GM12878 (cell line): ENCODE measurements at regions not wholly inside any gene's neighbourhood (a gene's known extent, or its start where the extent isn't known, plus 50 kb on each side); places are given as distances from the start of the nearest gene placed in this dataset.

Source experiments
- ATAC-seq: fragments of 200-7000 bp; cut with Tn5 transposase; 3 replicates; pipeline ENCODE4 v1.9.1; 2020; ENCODE audit warnings: mild to moderate bottlenecking, moderate library complexity
- BruUV-seq: library from RNA; stranded (reverse); fragments of 400-500 nt; replicated peaks from 2 replicates; lab custom pipeline; 2021; lab: Mats Ljungman, UMichigan
- CTCF ChIA-PET: fragments of 300-600 bp; sonication (Branson Sonifier 250); formaldehyde crosslinking; extraction: SDS; loops from one replicate; lab custom pipeline; 2021; ENCODE audit warnings: inconsistent platforms; lab: Yijun Ruan, JAX
- POLR2A ChIA-PET: fragments of 350-600 bp; formaldehyde crosslinking; extraction: SDS; loops from one replicate; lab custom pipeline; 2021; ENCODE audit warnings: inconsistent platforms; lab: Charles Lee
- RAD21 ChIA-PET: fragments of 300-600 bp; sonication (Branson Sonifier 250); formaldehyde crosslinking; loops from one replicate; lab custom pipeline; 2023; ENCODE audit warnings: antibody characterized with exemption; ENCODE audit not compliant: unreplicated experiment; lab: Charles Lee
- SMC1A ChIA-PET: fragments of 300-600 bp; sonication (Branson Sonifier 250); formaldehyde crosslinking; loops from one replicate; lab custom pipeline; 2023; ENCODE audit not compliant: unreplicated experiment, uncharacterized antibody; lab: Charles Lee
- DNase-seq: peaks from one replicate; pipeline ENCODE4 v3.0.0-alpha.2; 2011; ENCODE audit warnings: low read depth, low spot score
- FAIRE-seq: peaks from 3 replicates; lab custom pipeline; 2011; peaks lifted over from hg19 to GRCh38; lab: Jason Lieb, UNC
- H2AFZ ChIP-seq: 2 replicates; pipeline ENCODE4 v1.6.0; 2011; ENCODE audit warnings: low read depth, low read length, control low read depth; ENCODE audit not compliant: control insufficient read depth
- H3K27ac ChIP-seq: 2 replicates; pipeline ENCODE4 v1.5.1; 2011; ENCODE audit warnings: control low read depth; ENCODE audit not compliant: control insufficient read depth, insufficient read depth
- H3K27me3 ChIP-seq, 2 experiments: replicated peaks in 1 of 2; 2 replicates each; pipeline versions ENCODE4 v1.6.0 to v1.6.1; 2011; ENCODE audit warnings: low read length in 1 of 2; ENCODE audit not compliant: control insufficient read depth in 2 of 2, insufficient read depth in 2 of 2
- H3K36me3 ChIP-seq, 2 experiments: 2 replicates each; pipeline ENCODE4 v1.5.1; 2011; ENCODE audit warnings: low read length in 1 of 2; ENCODE audit not compliant: control insufficient read depth in 2 of 2, insufficient read depth in 2 of 2
- H3K4me1 ChIP-seq: 2 replicates; pipeline ENCODE4 v1.6.1; 2011; ENCODE audit warnings: mild to moderate bottlenecking, low read length, moderate library complexity, mixed read lengths; ENCODE audit not compliant: control insufficient read depth, insufficient read depth
- H3K4me2 ChIP-seq: 2 replicates; pipeline ENCODE4 v1.6.0; 2011; ENCODE audit warnings: control low read depth; ENCODE audit not compliant: control insufficient read depth, insufficient read depth
- H3K4me3 ChIP-seq: fragments of 200-600 bp; sonication (generic); 2 replicates; pipeline ENCODE4 v1.5.1; 2016
- H3K79me2 ChIP-seq: 2 replicates; pipeline ENCODE4 v1.6.0; 2011; ENCODE audit warnings: low read length; ENCODE audit not compliant: control insufficient read depth, insufficient read depth
- H3K9ac ChIP-seq: 2 replicates; pipeline ENCODE4 v1.8.0; 2011; ENCODE audit warnings: low read length, control low read depth, mixed read lengths; ENCODE audit not compliant: control insufficient read depth, insufficient read depth
- H3K9me3 ChIP-seq: replicated peaks from 3 replicates; pipeline ENCODE4 v1.5.1; 2011; ENCODE audit warnings: mild to moderate bottlenecking, low read length; ENCODE audit not compliant: control insufficient read depth, insufficient read depth
- H4K20me1 ChIP-seq: 2 replicates; pipeline ENCODE4 v1.6.0; 2011; ENCODE audit not compliant: control insufficient read depth, insufficient read depth
- BMI1 ChIP-seq: fragments of 450-650 bp; IDR thresholded peaks from 2 replicates; pipeline ENCODE4 v1.6.1; 2016; ENCODE audit warnings: mild to moderate bottlenecking, moderate library complexity, borderline replicate concordance
- ETV6 ChIP-seq, 2 experiments: fragments of 450-650 bp in 1 of 2; IDR thresholded peaks in 1 of 2; conservative IDR thresholded peaks in 1 of 2; 2 replicates each; pipeline ENCODE4 v1.6.1; 2014; ENCODE audit warnings: antibody characterized with exemption in 1 of 2, borderline replicate concordance in 1 of 2, low read depth in 1 of 2, mild to moderate bottlenecking in 1 of 2, moderate library complexity in 1 of 2
- FOXM1 ChIP-seq: IDR thresholded peaks from 2 replicates; pipeline ENCODE4 v1.6.1; 2012; ENCODE audit warnings: low read depth, mild to moderate bottlenecking, inconsistent platforms, low read length, moderate library complexity
- LARP7 ChIP-seq: fragments of 450-650 bp; IDR thresholded peaks from 2 replicates; pipeline ENCODE4 v1.6.1; 2017; ENCODE audit warnings: mild to moderate bottlenecking
- NFXL1 ChIP-seq: fragments of 450-650 bp; IDR thresholded peaks from 2 replicates; pipeline ENCODE4 v1.6.1; 2017; ENCODE audit warnings: antibody characterized with exemption, mild to moderate bottlenecking, borderline replicate concordance
- NFYA ChIP-seq: IDR thresholded peaks from 2 replicates; pipeline ENCODE4 v1.6.1; 2011; ENCODE audit warnings: low read depth, mild to moderate bottlenecking, low read length, improper control_type of control experiment, borderline replicate concordance
- NR2C2 ChIP-seq: IDR thresholded peaks from 2 replicates; pipeline ENCODE4 v1.6.1; 2011; ENCODE audit warnings: borderline replicate concordance, low read depth; ENCODE audit not compliant: control insufficient read depth, insufficient read length
- POLR2AphosphoS5 ChIP-seq: IDR thresholded peaks from 2 replicates; pipeline ENCODE4 v1.6.1; 2011; ENCODE audit warnings: mild to moderate bottlenecking, low read length, inconsistent platforms
- SMARCA5 ChIP-seq: fragments of 450-650 bp; IDR thresholded peaks from 2 replicates; pipeline ENCODE4 v1.6.1; 2017; ENCODE audit warnings: mild to moderate bottlenecking
- TARDBP ChIP-seq: IDR thresholded peaks from 2 replicates; pipeline ENCODE4 v1.6.1; 2016; ENCODE audit warnings: borderline replicate concordance
- ZNF24 ChIP-seq: fragments of 450-650 bp; IDR thresholded peaks from 2 replicates; pipeline ENCODE4 v1.6.1; 2017; ENCODE audit warnings: antibody characterized with exemption, mild to moderate bottlenecking
- WGBS: methylation state at CpG from one replicate; pipeline ENCODE4 v1.1.6; 2016; ENCODE audit warnings: low lambda C conversion rate; ENCODE audit not compliant: insufficient replicate concordance, insufficient coverage; ENCODE audit errors: missing lambda C conversion rate; 5-methylcytosine and 5-hydroxymethylcytosine counted together
- in situ Hi-C: fragments of 300-500 bp; cut with MboI; formaldehyde crosslinking; loops from 9 replicates; pipeline ENCODE4 v1.14.3; 2018; ENCODE audit warnings: mixed read lengths
- intact Hi-C: fragments of 100-400 bp; cut with micrococcal nuclease; formaldehyde crosslinking; loops from one replicate; pipeline ENCODE4 v1.14.2; 2022; ENCODE audit not compliant: unreplicated experiment
- TF ChIP-seq, protein P1 (sequence below): fragments of 450-650 bp; IDR thresholded peaks from 2 replicates; pipeline ENCODE4 v1.6.1; 2017; ENCODE audit warnings: mild to moderate bottlenecking, low read depth, inconsistent platforms; ENCODE audit not compliant: poor library complexity, severe bottlenecking
- TF ChIP-seq, protein P2 (sequence below): fragments of 450-650 bp; IDR thresholded peaks from 2 replicates; pipeline ENCODE4 v1.6.1; 2017; ENCODE audit warnings: antibody characterized with exemption, mild to moderate bottlenecking, moderate library complexity
- TF ChIP-seq, protein P3 (sequence below): IDR thresholded peaks from 2 replicates; pipeline ENCODE4 v1.6.1; 2011; ENCODE audit warnings: low read depth, mild to moderate bottlenecking, low read length, moderate library complexity, borderline replicate concordance; ENCODE audit errors: extremely low read depth
- TF ChIP-seq, protein P4 (sequence below): IDR thresholded peaks from 2 replicates; pipeline ENCODE4 v1.6.1; 2011; ENCODE audit warnings: borderline replicate concordance, low read depth, mild to moderate bottlenecking, moderate library complexity, mixed read lengths, low read length; ENCODE audit not compliant: insufficient read depth; ENCODE audit errors: extremely low read length
- TF ChIP-seq, protein P5 (sequence below): fragments of 450-650 bp; IDR thresholded peaks from 2 replicates; pipeline ENCODE4 v1.6.1; 2018; ENCODE audit warnings: mild to moderate bottlenecking, low read depth, moderate library complexity; ENCODE audit not compliant: partially characterized antibody

DNA sequence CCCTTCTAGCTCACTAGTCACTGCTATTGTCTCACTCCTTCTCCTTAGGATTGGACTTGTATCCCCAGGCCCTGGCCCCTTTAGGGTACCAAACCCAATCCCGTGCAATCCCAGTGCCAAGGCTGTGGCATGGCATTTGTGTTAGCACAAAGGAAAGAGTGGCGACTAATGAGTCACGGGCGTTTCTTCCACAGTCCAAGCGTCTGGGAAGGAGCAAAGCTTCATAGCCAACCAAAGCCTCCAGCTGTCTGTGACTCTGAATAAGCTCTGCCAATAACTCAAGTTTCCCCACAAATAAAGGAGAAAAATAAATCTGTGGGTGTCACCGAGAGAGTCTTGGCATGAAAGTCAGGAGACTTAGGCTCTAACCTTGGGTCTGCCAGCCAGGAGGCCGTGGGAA lies 54.6 kb upstream of the COX10 start:
- in situ Hi-C loops = no loop called here
- Histone ChIP-seq H2AFZ (no peak overlapping the region), H4K20me1 (no peaks in the 10 kb centered on the region), H3K27me3 (no peaks in the 10 kb centered on the region), H3K4me1 (no peaks in the 10 kb centered on the region), H3K36me3 (no peaks in the 10 kb centered on the region), H3K4me3 (no peak overlapping the region), H3K4me2 (no peak overlapping the region), H3K27ac (no peak overlapping the region), H3K9ac (no peak overlapping the region), H3K9me3 (no peaks in the 10 kb centered on the region), H3K79me2 (no peaks in the 10 kb centered on the region)
- intact Hi-C loops = no loop called here
- BruUV-seq = no TSS peak
- ChIA-PET POLR2A (no interaction called here), RAD21 (no interaction called here), CTCF (no interaction called here), SMC1A (no interaction called here)
- ATAC-seq (no peak), FAIRE-seq (no peak), DNase-seq (no peak)
- WGBS = 54% methylated on average over 7 of the region's 7 CpGs
- TF ChIP-seq NR2C2 = no peak
- no peak for TF ChIP-seq ZNF24
- no peak for TF ChIP-seq NFXL1
- TF ChIP-seq SMARCA5 = no peak
- TF ChIP-seq, protein P1, sequence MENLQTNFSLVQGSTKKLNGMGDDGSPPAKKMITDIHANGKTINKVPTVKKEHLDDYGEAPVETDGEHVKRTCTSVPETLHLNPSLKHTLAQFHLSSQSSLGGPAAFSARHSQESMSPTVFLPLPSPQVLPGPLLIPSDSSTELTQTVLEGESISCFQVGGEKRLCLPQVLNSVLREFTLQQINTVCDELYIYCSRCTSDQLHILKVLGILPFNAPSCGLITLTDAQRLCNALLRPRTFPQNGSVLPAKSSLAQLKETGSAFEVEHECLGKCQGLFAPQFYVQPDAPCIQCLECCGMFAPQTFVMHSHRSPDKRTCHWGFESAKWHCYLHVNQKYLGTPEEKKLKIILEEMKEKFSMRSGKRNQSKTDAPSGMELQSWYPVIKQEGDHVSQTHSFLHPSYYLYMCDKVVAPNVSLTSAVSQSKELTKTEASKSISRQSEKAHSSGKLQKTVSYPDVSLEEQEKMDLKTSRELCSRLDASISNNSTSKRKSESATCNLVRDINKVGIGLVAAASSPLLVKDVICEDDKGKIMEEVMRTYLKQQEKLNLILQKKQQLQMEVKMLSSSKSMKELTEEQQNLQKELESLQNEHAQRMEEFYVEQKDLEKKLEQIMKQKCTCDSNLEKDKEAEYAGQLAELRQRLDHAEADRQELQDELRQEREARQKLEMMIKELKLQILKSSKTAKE = no peak
- TF ChIP-seq, protein P2, sequence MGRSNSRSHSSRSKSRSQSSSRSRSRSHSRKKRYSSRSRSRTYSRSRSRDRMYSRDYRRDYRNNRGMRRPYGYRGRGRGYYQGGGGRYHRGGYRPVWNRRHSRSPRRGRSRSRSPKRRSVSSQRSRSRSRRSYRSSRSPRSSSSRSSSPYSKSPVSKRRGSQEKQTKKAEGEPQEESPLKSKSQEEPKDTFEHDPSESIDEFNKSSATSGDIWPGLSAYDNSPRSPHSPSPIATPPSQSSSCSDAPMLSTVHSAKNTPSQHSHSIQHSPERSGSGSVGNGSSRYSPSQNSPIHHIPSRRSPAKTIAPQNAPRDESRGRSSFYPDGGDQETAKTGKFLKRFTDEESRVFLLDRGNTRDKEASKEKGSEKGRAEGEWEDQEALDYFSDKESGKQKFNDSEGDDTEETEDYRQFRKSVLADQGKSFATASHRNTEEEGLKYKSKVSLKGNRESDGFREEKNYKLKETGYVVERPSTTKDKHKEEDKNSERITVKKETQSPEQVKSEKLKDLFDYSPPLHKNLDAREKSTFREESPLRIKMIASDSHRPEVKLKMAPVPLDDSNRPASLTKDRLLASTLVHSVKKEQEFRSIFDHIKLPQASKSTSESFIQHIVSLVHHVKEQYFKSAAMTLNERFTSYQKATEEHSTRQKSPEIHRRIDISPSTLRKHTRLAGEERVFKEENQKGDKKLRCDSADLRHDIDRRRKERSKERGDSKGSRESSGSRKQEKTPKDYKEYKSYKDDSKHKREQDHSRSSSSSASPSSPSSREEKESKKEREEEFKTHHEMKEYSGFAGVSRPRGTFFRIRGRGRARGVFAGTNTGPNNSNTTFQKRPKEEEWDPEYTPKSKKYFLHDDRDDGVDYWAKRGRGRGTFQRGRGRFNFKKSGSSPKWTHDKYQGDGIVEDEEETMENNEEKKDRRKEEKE = no peak
- TF ChIP-seq TARDBP = no peak
- TF ChIP-seq ETV6 (conservative IDR thresholded peaks at IDR 0.05 in 1 of 2, IDR thresholded peaks at IDR 0.05 in 1 of 2; ENCODE audit: borderline replicate concordance in 1 of 2, low read depth in 1 of 2) = no peak
- TF ChIP-seq LARP7 = no peak
- TF ChIP-seq BMI1 = no peak
- TF ChIP-seq, protein P3, sequence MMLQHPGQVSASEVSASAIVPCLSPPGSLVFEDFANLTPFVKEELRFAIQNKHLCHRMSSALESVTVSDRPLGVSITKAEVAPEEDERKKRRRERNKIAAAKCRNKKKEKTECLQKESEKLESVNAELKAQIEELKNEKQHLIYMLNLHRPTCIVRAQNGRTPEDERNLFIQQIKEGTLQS = no peak
- no peak for TF ChIP-seq POLR2AphosphoS5
- TF ChIP-seq, protein P4, sequence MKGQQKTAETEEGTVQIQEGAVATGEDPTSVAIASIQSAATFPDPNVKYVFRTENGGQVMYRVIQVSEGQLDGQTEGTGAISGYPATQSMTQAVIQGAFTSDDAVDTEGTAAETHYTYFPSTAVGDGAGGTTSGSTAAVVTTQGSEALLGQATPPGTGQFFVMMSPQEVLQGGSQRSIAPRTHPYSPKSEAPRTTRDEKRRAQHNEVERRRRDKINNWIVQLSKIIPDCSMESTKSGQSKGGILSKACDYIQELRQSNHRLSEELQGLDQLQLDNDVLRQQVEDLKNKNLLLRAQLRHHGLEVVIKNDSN = no peak
- TF ChIP-seq, protein P5, sequence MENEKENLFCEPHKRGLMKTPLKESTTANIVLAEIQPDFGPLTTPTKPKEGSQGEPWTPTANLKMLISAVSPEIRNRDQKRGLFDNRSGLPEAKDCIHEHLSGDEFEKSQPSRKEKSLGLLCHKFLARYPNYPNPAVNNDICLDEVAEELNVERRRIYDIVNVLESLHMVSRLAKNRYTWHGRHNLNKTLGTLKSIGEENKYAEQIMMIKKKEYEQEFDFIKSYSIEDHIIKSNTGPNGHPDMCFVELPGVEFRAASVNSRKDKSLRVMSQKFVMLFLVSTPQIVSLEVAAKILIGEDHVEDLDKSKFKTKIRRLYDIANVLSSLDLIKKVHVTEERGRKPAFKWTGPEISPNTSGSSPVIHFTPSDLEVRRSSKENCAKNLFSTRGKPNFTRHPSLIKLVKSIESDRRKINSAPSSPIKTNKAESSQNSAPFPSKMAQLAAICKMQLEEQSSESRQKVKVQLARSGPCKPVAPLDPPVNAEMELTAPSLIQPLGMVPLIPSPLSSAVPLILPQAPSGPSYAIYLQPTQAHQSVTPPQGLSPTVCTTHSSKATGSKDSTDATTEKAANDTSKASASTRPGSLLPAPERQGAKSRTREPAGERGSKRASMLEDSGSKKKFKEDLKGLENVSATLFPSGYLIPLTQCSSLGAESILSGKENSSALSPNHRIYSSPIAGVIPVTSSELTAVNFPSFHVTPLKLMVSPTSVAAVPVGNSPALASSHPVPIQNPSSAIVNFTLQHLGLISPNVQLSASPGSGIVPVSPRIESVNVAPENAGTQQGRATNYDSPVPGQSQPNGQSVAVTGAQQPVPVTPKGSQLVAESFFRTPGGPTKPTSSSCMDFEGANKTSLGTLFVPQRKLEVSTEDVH = no peak
- TF ChIP-seq FOXM1 = no peak
- TF ChIP-seq NFYA = no peak
